ENCODE measurements at regions not wholly inside any gene's neighbourhood (a gene's known extent, or its start where the extent isn't known, plus 50 kb on each side); places are given as distances from the start of the nearest gene placed in this dataset.
A peak's percentile ranks its signal among the peaks of the same experiment; 100 is the strongest.
"Not testable (repeated sequence)": the region's sequence is repeated elsewhere in the genome, so short reads cannot be mapped to it uniquely, and the experiment has no call there.

- ATAC-seq (ENCODE audit: low FRiP score): no peak
- no peak for TF ChIP-seq CTCF (IDR thresholded peaks at IDR 0.05)
- no peak for DNase-seq (ENCODE audit: low spot score)
Measured at GRCh38 chr11:110514967-110515366, 85.2 kb downstream of the FDX1 start.

- not testable (repeated sequence) for ATAC-seq (ENCODE audit: low FRiP score)
Measured at GRCh38 chr11:110517381-110517780, 87.6 kb downstream of the FDX1 start.

GRCh38 chr11:110518809-110519514, 89.2 kb downstream of the FDX1 start:
- no peak for DNase-seq (ENCODE audit: low spot score)
- peak; percentile 36 for ATAC-seq (ENCODE audit: low FRiP score)
- no peak for TF ChIP-seq CTCF (IDR thresholded peaks at IDR 0.05)

More at GRCh38 chr11:110517381-110517780, 87.6 kb downstream of the FDX1 start:
- DNase-seq (ENCODE audit: low spot score): not testable (repeated sequence)

GRCh38 chr11:110519796-110520195, 90.0 kb downstream of the FDX1 start:
- no peak for ATAC-seq (ENCODE audit: low FRiP score)
- TF ChIP-seq CTCF (IDR thresholded peaks at IDR 0.05): no peak
- DNase-seq (ENCODE audit: low spot score): no peak

- ATAC-seq (ENCODE audit: low FRiP score) (no peak), DNase-seq (ENCODE audit: low spot score) (no peak)
- no peak for TF ChIP-seq CTCF (IDR thresholded peaks at IDR 0.05)
Measured at GRCh38 chr11:110522471-110522870, 92.7 kb downstream of the FDX1 start.

- no peak for ATAC-seq (ENCODE audit: low FRiP score)
- TF ChIP-seq CTCF (IDR thresholded peaks at IDR 0.05): no peak
- no peak for DNase-seq (ENCODE audit: low spot score)
Measured at GRCh38 chr11:110524238-110524637, 94.5 kb downstream of the FDX1 start.

GRCh38 chr11:110525883-110526282, 96.1 kb downstream of the FDX1 start:
- peak; percentile 93 for ATAC-seq (ENCODE audit: low FRiP score)
- DNase-seq (ENCODE audit: low spot score): peak; percentile 37
- TF ChIP-seq CTCF (IDR thresholded peaks at IDR 0.05): no peak

Data from omental fat pad (tissue), 3 donors.